Neural cell (in vitro differentiated cells): ENCODE measurements at regions not wholly inside any gene's neighbourhood (a gene's known extent, or its start where the extent isn't known, plus 50 kb on each side); places are given as distances from the start of the nearest gene placed in this dataset.

ENCODE experiments used
- H2AFZ ChIP-seq: fragments of 200-600, 300-800 bp; sonication (generic), shearing (Covaris generic); 2 replicates; pipeline ENCODE4 v1.6.0; 2014; ENCODE audit warnings: low read depth, mild to moderate bottlenecking, antibody characterized with exemption, low read length, moderate library complexity
- H3F3A ChIP-seq: fragments of 200-600 bp; shearing (Covaris generic); 2 replicates; pipeline ENCODE4 v1.6.1; 2016; ENCODE audit warnings: mild to moderate bottlenecking, moderate library complexity, mixed read lengths, antibody characterized with exemption, low read length; ENCODE audit not compliant: insufficient read depth, poor library complexity, severe bottlenecking
- H3K27ac ChIP-seq: fragments of 200-600, 300-800 bp; sonication (generic), shearing (Covaris generic); 2 replicates; pipeline ENCODE4 v1.5.1; 2014; ENCODE audit warnings: mild to moderate bottlenecking, low read length, moderate library complexity
- H3K27me3 ChIP-seq: fragments of 300-800, 200-600 bp; sonication (generic), shearing (Covaris generic); 2 replicates; pipeline ENCODE4 v1.6.0; 2014; ENCODE audit warnings: mild to moderate bottlenecking, low read depth, low read length, moderate library complexity; ENCODE audit not compliant: insufficient read depth
- H3K36me3 ChIP-seq: fragments of 300-800, 200-600 bp; sonication (generic), shearing (Covaris generic); 2 replicates; pipeline ENCODE4 v1.5.1; 2014; ENCODE audit warnings: mild to moderate bottlenecking, antibody characterized with exemption, low read length, moderate library complexity; ENCODE audit not compliant: insufficient read depth
- H3K4me2 ChIP-seq: fragments of 300-800, 200-600 bp; sonication (generic), shearing (Covaris generic); 2 replicates; pipeline ENCODE4 v1.6.0; 2014; ENCODE audit warnings: mild to moderate bottlenecking, low read length
- H3K4me3 ChIP-seq: fragments of 300-800, 200-600 bp; sonication (generic), shearing (Covaris generic); 2 replicates; pipeline ENCODE4 v1.5.1; 2014; ENCODE audit warnings: mild to moderate bottlenecking, low read length, moderate library complexity
- H3K79me2 ChIP-seq: fragments of 200-600 bp; shearing (Covaris generic); replicated peaks from 2 replicates; pipeline ENCODE4 v1.6.0; 2014; ENCODE audit warnings: mild to moderate bottlenecking, low read length, moderate library complexity; ENCODE audit not compliant: insufficient read depth
- H3K9ac ChIP-seq: fragments of 300-800, 200-600 bp; sonication (generic), shearing (Covaris generic); 2 replicates; pipeline ENCODE4 v1.6.1; 2016; ENCODE audit warnings: mild to moderate bottlenecking, low read length, mixed read lengths
- H3K9me2 ChIP-seq: fragments of 200-600 bp; shearing (Covaris generic); 2 replicates; pipeline ENCODE4 v1.6.1; 2016; ENCODE audit warnings: mild to moderate bottlenecking, low read length, mixed read lengths; ENCODE audit not compliant: insufficient read depth
- H3K9me3 ChIP-seq: fragments of 200-600, 300-800 bp; sonication (generic), shearing (Covaris generic); 2 replicates; pipeline ENCODE4 v1.6.1; 2016; ENCODE audit warnings: mild to moderate bottlenecking, mixed run types, low read length, moderate library complexity, mixed read lengths
- H4K20me1 ChIP-seq: fragments of 200-600 bp; shearing (Covaris generic); 2 replicates; pipeline ENCODE4 v1.6.1; 2016; ENCODE audit warnings: mild to moderate bottlenecking, mixed run types; ENCODE audit not compliant: insufficient read depth
- CTCF ChIP-seq: fragments of 450-650 bp; IDR thresholded peaks from 2 replicates; pipeline ENCODE4 v1.5.1; 2014; ENCODE audit warnings: antibody characterized with exemption, mild to moderate bottlenecking, moderate library complexity; ENCODE audit not compliant: poor library complexity, severe bottlenecking
- EP300 ChIP-seq: fragments of 450-650 bp; conservative IDR thresholded peaks from 2 replicates; pipeline ENCODE4 v1.6.1; 2014; ENCODE audit warnings: antibody characterized with exemption, mild to moderate bottlenecking, moderate library complexity; ENCODE audit not compliant: poor library complexity, severe bottlenecking
- EZH2 ChIP-seq: fragments of 200-600, 300-800 bp; shearing (Covaris generic), sonication (generic); IDR thresholded peaks from 2 replicates; pipeline ENCODE4 v1.6.1; 2014; ENCODE audit warnings: antibody characterized with exemption, low read length, borderline replicate concordance, mild to moderate bottlenecking; ENCODE audit not compliant: insufficient read depth, poor library complexity, severe bottlenecking
- MXI1 ChIP-seq: fragments of 450-650 bp; conservative IDR thresholded peaks from 2 replicates; pipeline ENCODE4 v1.6.1; 2014; ENCODE audit warnings: antibody characterized with exemption, mild to moderate bottlenecking; ENCODE audit not compliant: poor library complexity, severe bottlenecking
- POLR2AphosphoS5 ChIP-seq: IDR thresholded peaks from 2 replicates; pipeline ENCODE4 v1.6.1; 2012
- RAD21 ChIP-seq: fragments of 450-650 bp; conservative IDR thresholded peaks from 2 replicates; pipeline ENCODE4 v1.6.1; 2014; ENCODE audit warnings: antibody characterized with exemption, mild to moderate bottlenecking, moderate library complexity
- REST ChIP-seq: IDR thresholded peaks from 2 replicates; pipeline ENCODE4 v1.6.1; 2012; ENCODE audit warnings: borderline replicate concordance
- SMC3 ChIP-seq: fragments of 450-650 bp; conservative IDR thresholded peaks from 2 replicates; pipeline ENCODE4 v1.6.1; 2014; ENCODE audit warnings: antibody characterized with exemption, mild to moderate bottlenecking, moderate library complexity; ENCODE audit not compliant: poor library complexity
- TAF1 ChIP-seq: IDR thresholded peaks from 2 replicates; pipeline ENCODE4 v1.6.1; 2012; ENCODE audit warnings: low read depth

GRCh38 chr5:54807421-54807820 lies 178.0 kb downstream of the ESM1 start:
- Histone ChIP-seq H4K20me1 (no peaks in the 10 kb centered on the region), H3K9ac (no peak overlapping the region), H3K9me3 (no peaks in the 10 kb centered on the region), H3K36me3 (no peaks in the 10 kb centered on the region), H2AFZ (no peak overlapping the region), H3K9me2 (no peaks in the 10 kb centered on the region), H3K79me2 (no peaks in the 10 kb centered on the region), H3K4me2 (no peak overlapping the region), H3K27me3 (no peaks in the 10 kb centered on the region), H3K4me3 (no peak overlapping the region), H3K27ac (no peak overlapping the region), H3F3A (no peaks in the 10 kb centered on the region)
- TF ChIP-seq MXI1 (no peak), TAF1 (no peak), POLR2AphosphoS5 (no peak), RAD21 (no peak), REST (no peak), EP300 (no peak), CTCF (no peak), SMC3 (no peak), EZH2 (no peak)

- Histone ChIP-seq H3K27me3 (no peaks in the 10 kb centered on the region), H4K20me1 (no peaks in the 10 kb centered on the region), H3K4me3 (no peak overlapping the region), H3F3A (no peaks in the 10 kb centered on the region), H3K27ac (no peak overlapping the region), H3K36me3 (no peaks in the 10 kb centered on the region), H3K9me2 (no peaks in the 10 kb centered on the region), H3K79me2 (no peaks in the 10 kb centered on the region), H3K9ac (no peak overlapping the region), H3K4me2 (no peak overlapping the region), H3K9me3 (no peaks in the 10 kb centered on the region), H2AFZ (no peak overlapping the region)
- TF ChIP-seq CTCF (no peak), TAF1 (no peak), RAD21 (no peak), MXI1 (no peak), EP300 (no peak), SMC3 (no peak), POLR2AphosphoS5 (no peak), EZH2 (no peak), REST (no peak)
Observed at GRCh38 chr5:54804521-54804920, 180.9 kb downstream of the ESM1 start.
